CD4-positive, alpha-beta T cell treated with Interleukin-15 for 4 hours (primary cell): ENCODE measurements at regions not wholly inside any gene's neighbourhood (a gene's known extent, or its start where the extent isn't known, plus 50 kb on each side); places are given as distances from the start of the nearest gene placed in this dataset.
A peak's percentile ranks its signal among the peaks of the same experiment; 100 is the strongest.
"Not testable (repeated sequence)": the region's sequence is repeated elsewhere in the genome, so short reads cannot be mapped to it uniquely, and the experiment has no call there.

Experiments used
- DNase-seq: peaks from one replicate; pipeline ENCODE4 v3.0.0-alpha.2; 2020; ENCODE audit warnings: low spot score

GRCh38 chr16:10232757-10233156, 50.5 kb upstream of the GRIN2A start:
- DNase-seq, result no peak

GRCh38 chr16:10239640-10240039, 57.4 kb upstream of the GRIN2A start:
- no peak for DNase-seq

DNA sequence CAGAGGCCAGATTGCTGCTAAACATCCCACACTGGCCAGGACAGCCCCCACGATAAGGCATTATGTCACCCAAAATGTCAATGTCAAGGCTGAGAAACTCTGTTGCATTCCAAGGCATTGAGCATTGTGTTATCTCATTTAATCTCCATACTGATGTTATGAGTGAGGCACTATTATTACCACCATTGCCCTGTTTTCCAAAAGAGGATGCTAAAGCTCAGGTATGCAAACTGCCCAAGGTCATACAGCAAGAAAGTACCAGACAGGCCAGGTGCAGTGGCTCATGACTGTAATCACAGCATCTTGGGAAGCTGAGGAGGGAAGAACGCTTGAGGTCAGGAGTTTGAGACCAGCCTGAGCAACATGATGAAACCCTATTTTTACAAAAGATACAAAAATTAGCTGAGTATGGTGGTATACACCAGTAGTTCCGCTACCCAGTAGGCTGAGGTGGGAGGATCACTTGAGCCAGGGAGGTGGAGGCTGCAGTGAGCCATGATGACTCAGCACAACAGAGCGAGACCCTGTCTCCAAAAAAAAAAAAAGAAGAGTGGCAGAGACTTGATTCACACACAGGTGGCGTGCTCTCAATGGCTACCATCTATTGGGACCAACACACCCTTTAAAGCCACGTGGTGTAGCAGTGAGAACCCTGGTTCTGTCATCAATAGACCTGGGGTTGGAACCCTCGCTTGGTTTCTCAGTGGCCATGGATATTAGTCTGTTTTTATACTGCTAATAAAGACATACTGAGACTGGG, 58.8 kb upstream of the GRIN2A start:
- DNase-seq, result no peak

DNA sequence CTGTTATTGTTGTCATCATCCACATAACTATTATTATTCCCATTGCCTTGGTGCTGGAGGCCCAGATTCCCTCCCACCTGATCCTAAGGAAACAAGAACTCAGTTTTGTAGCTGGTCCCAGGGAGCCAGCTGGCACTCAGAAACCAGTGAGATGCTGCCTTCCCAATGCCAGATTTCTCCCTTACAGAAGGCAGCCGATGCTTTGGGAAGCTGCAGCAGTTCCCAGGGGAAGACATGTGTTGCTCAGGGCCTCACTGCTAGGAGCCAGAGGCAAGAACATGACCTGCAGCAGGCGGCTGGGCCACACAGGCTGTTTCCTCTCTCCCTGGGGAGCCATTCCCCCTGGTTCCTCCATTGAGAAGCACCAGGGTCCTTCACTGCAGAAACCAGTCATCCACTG, 59.9 kb upstream of the GRIN2A start:
- no peak for DNase-seq

GRCh38 chr16:10242916-10243315, 60.7 kb upstream of the GRIN2A start:
- no peak for DNase-seq

DNA sequence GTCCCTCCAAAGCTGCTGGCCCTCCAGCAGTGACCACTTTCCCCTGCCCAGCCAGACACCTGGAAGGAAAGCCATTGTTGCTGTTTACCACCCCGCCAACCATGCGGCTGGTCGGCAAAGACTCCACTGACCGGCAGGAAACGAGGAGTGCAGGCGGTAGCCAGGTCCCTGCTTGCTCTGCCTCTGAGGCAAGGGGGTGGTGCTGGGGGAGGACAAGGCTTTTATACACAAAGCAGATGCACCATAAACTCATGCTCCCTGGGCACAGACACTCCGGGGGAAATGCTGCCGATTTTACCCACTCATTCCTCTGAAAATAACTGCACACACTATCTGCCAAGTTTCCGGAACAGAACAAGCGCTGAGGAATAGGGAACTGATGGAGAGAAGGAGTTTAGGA, 62.8 kb upstream of the GRIN2A start:
- DNase-seq, result no peak

- no peak for DNase-seq
Measured at GRCh38 chr16:10250137-10250828, 68.1 kb upstream of the GRIN2A start.

DNA sequence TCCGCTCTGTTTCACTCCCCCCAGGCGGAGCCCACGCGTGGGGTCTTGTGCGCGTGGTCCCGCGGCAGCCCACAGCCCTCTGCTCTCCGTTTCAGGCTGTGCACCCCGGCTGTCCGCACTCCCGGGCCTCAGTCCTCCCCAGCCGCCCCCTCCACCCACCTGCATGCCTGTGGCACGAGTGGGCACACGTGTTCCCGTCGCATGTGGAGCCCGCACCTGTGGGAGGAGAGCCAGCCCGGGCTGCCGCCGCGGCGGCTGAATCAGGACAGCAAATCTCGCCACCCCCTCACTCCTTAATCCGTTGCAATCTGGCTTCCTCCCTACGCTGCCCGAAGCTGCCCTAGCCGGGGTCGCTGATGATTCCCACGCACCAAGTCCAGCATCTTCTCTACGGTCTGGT, 69.9 kb upstream of the GRIN2A start:
- DNase-seq, result no peak

DNA sequence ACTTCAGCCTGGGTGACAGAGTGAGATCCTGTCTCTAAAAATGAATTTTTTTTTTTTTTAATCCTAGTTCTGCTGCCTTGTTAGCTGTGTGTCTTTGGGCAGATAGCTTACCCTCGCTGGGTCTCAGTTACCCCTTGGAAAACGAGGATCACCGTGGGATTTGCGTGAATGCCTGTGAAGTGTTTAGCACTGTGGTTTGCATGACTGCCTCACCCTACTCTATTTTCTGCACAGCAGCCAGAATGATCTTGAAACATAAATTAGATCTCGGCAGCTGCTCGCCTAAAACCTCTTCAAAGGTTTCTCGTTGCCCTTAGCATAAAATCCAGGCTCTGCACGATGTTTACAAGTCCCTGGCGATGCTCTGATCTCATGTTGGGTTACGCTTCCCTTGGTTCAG, 71.2 kb upstream of the GRIN2A start:
- no peak for DNase-seq

DNA sequence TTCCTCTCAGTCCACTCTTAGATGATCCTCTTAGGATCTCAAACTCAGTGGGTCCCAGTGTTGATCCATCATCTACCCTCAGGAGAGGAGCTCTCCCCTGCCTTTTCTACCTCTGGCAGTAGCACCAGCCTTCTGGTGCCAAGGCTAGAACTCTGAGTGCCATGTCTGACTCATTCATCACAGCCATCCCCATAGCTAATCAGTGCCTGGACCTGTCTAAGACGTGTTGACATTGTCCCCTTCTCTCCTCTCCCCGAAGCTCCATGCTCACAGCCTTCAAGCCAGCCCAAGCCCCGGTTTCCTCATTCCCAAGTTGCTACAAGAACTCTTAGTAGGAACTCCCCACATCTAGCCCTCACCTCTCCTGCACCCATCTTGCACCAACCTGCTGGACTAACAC, 73.5 kb upstream of the GRIN2A start:
- DNase-seq, result no peak

- peak; percentile 32 for DNase-seq
Measured at GRCh38 chr16:10256784-10257641, 74.8 kb upstream of the GRIN2A start.

DNA sequence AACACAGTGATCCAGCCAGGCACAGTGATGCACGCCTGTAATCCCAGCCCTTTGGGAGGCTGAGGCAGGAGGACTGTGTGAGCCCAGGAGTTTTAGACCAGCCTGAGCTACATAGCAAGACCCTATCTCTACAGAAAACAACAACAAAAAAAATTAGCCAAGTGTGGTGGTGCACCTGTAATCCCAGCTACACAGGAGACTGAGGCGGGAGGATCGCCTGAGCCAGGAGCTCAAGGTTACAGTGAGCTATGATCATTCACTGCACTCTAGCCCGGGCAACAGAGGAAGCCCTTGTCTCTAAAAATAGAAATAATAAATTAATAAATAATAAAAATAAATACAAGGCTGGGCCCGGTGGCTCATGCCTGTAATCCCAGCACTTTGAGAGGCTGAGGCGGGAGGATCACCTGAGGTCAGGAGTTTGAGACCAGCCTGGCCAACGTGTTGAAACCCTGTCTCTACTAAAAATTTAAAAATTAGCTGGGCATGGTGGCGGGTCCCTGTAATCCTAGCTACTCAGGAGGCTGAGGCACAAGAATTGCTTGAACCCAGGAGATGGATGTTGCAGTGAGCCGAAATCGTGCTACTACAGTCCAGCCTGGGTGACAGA, 75.5 kb upstream of the GRIN2A start:
- DNase-seq, result not testable (repeated sequence)

DNA sequence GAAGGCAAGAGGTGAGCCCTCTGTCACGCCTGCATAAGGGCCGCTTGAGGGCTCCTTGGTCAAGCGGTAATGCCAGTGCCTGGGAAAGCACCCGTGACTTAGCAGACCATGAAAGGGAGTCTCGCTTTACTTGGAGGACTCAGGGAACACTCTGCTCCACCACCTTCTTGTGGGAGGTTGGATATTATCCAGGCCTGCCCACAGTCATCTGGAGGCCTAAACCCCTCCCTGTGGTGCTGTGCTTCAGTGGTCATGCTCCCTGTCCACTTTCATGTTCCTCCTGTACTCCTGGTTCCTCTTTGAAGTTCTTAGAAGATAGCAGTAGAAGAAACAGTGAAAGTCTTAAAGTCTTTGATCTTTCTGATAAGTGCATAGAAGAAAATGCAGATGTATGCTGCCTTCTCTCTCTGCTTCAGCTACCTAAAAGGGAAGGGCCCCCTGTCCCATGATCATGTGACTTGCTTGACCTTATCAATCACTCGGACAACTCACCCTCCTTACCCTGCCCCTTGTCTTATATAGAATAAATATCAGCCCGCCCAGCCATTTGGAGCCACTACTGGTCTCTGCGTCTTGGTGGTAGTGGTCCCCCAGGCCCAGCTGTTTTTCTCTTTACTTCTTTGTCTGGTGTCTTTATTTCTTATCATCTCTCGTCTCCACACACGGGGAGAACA, 76.8 kb upstream of the GRIN2A start:
- DNase-seq, result not testable (repeated sequence)

DNA sequence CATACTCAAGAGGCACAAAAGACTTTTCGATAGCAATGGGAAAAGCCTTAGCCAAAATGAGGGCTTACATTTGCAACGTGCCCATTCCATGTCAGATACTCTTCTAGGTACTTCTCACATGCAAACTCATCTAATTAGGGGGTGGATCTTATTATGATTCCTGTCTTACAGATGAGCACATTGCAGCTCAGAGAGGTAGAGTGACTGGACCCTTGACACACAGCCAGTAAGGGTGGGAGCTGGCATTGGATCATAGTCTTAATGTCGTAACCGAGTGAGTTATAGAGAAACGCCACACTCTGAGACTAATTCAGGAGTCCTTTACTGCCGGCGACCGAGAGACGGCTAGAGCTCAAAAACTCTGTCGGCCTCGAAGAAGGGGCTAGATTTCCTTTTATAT, 78.8 kb upstream of the GRIN2A start:
- no peak for DNase-seq

- DNase-seq, result not testable (repeated sequence)
Measured at GRCh38 chr16:10261526-10261925, 79.3 kb upstream of the GRIN2A start.

DNA sequence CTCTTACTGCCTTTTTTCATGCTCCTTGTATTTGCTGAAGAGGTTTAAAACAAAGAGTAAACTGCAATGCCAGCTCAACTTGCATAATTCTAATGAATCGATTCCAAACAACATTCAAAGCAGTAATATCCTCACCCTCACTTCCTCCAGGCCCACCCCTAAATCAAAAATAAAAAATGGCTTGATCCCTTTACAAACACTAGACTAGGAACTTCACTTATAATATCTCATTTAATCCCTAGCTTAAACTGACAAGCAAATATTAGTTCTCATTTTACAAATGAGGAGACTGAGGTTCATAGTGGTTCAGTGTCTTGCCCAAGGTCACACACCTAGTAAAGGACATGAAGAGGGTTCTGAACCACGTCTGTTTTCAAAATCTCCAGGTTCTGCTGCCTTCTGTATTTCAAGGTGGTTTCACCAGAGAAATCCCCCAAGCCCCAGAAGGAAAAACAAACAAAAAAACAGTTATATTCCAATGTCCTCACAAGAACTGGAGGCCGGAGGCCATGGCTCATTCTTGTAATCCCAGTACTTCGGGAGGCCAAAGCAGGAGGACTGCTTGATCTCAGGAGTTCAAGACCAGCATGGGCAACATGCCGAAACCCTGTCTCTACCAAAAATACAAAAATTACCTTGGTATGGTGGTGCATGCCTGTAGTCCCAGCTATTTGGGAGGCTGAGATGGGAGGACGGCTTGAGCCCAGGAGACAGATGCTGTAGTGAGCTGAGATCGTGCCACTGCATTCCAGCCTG, 80.3 kb upstream of the GRIN2A start:
- no peak for DNase-seq

DNA sequence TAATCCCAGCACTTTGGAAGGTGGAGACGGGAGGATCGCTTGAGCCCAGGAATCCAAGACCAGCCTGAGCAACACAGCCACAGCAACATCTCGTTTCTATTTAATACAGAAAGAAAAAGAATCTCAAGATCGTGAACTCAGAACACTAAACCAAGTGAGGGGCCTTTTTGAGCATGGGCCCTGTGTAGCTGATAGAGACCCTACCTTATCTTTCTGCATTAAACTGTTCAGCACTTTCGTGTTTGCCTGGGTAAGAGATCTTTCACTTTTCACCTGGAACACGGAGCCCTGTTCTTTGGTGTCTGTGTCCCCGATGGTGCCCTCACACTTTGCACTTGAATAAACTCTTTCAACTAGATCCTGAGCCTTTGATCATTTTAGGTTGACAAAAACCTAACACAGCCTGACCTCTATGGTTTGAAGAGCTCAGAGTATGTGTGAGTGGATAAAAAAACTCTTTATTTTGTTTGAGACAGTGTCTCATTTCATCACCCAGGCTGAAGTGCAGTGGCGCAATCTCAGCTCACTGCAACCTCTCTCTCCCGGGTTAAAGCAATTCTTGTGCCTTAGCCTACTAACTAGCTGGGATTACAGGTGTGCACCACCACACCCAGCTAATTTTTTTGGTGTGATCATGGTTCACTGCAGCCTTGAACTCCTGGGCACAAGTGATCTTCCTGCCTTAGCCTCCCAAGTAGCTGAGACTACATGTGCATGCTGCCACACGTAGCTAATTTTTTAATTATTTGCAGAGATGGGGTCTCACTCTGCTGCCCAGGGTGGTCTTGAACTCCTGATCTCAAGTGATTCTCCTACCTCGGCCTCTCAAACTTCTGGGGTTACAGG, 83.8 kb upstream of the GRIN2A start:
- no peak for DNase-seq

- DNase-seq, result no peak
Measured at GRCh38 chr16:10266809-10267208, 84.6 kb upstream of the GRIN2A start.

DNA sequence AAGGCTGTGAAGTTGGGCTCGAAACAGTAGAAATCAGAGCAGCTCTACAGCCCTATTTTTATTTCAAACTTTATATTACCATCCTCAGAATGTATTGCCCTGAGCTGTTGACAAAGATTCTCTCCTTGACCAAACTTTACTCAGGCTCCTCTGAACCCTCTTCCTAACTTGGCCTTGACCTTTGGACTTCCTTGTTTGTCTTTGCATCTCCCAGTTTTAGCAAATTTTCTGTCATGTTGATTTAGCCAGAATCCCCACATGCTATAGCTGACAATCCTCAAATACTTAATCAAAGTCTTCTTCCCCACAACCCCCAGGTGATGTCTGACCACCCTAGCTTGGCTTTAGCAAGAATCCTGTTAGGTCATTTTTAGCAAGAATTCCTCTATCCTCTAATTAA, 87.4 kb upstream of the GRIN2A start:
- no peak for DNase-seq

DNA sequence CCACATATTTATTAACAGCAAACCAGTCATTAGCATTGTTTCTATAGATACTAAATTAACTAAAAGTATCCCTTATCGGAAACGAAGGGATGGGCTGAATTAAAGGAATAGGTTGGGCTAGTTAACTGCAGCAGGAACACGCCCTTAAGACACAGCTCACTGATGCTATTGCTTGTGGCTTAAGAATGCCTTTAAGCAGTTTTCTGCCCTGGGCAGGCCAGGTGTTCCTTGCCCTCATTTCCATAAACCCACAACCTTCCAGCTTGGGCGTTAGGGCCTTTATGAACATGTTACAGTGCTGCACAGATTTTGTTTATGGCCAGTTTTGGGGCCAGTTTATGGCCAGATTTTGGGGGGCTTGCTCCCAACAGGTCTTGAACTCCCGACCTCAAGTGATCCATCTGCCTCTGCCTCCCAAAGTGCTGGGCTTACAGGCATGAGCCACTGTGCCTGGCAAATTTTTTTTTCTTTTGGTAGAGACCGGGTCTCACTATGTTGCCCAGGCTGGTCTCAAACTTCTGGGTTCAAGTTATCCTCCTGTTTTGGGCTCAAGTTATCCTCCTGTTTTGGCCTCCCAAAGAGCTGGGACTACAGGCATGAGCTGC, 90.1 kb upstream of the GRIN2A start:
- not testable (repeated sequence) for DNase-seq
